Forelimb muscle (tissue), 1 donor: ENCODE measurements at regions not wholly inside any gene's neighbourhood (a gene's known extent, or its start where the extent isn't known, plus 50 kb on each side); places are given as distances from the start of the nearest gene placed in this dataset.

Source experiments
- DNase-seq: peaks from one replicate; pipeline ENCODE4 v3.0.0-alpha.2; 2013; ENCODE audit warnings: low read depth

GRCh38 chr18:24561369-24561965 lies 101.0 kb downstream of the HRH4 start:
- no peak for DNase-seq

- DNase-seq: no peak
Observed at GRCh38 chr18:24567199-24567598, 106.8 kb downstream of the HRH4 start.

GRCh38 chr18:24570716-24571115 lies 110.3 kb downstream of the HRH4 start:
- DNase-seq: no peak

DNA sequence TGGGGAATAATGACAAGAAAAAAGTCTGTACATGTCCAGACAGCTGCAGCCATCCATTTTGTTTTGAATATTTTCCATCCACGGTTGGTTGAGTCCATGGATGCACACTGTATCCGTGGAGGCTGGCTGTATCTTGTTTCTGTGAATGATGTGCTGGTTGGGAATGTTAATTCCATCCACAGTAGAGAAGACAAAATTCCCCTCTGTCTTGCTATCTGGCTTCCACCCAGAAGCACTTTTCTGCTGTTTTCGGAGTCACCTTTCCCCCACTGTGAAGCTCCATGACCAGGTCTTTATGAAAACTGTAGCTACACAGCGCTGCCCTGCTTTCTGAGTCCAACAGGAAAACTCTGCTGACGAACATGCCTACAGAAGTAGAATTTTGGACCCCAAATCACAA lies 122.3 kb downstream of the HRH4 start:
- no peak for DNase-seq

- DNase-seq: no peak
Observed at GRCh38 chr18:24584205-24584604, 123.8 kb downstream of the HRH4 start.

- DNase-seq: no peak
Observed at GRCh38 chr18:24584813-24585212, 124.4 kb downstream of the HRH4 start.

- DNase-seq: no peak
Observed at GRCh38 chr18:24585996-24586566, 125.6 kb downstream of the HRH4 start.

GRCh38 chr18:24586662-24587360 lies 126.4 kb downstream of the HRH4 start:
- DNase-seq: no peak

DNA sequence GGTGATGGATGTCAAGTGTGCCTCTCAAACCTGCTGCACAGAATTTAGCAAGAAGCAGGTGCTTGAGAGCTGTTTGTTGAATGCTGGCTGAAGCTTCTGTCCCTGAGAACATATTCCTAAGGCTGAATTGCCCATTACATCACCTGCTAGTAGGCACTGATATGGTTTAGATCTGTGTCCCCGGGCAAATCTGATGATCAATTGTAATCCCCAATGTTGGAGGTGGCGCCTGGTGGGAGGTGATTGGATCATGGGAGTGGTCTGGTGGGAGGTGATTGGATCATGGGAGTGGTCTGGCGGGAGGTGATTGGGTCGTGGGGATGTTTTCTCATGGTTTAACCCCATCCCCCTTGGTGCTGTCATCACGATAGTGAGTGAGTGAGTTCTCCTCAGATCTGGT lies 128.0 kb downstream of the HRH4 start:
- no peak for DNase-seq

DNA sequence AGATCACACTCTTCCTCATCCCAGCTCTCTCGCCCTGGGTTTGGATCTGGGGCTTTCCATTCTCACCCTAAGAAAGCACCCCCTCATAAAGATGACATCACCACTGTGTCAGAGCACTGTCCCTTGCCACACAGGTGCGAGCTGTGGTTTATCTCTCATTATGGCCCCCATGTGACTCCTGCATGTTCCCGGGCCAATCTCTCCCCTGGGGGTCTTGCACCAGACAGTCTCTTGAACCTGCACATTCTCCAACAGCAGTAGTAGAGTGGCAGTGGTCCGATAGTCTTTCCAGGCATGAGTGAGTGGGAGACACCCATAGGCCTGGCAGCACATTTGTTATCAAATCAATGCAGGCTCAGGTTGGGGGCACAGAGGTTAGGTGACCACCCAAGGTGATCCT lies 130.5 kb downstream of the HRH4 start:
- no peak for DNase-seq

- DNase-seq: no peak
Observed at GRCh38 chr18:24593401-24593800, 133.0 kb downstream of the HRH4 start.

DNA sequence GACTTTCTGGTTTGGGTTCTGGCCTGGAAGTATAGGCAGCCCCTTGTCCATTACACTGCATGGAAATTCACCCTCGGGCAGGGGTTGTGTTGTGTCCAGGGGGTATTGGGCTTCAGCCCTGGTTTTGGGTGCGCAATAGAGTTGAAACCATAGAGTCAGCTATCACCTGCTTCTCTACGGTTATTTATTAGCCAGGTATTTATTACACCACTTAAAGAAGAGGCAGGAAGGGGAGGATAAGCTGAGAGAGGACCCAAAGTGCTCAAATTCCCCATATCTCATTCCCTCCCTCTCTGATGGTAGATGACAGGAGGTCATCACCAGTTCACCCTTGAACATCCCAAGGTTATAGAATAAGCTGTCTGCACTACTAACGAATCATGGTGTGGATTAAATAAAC lies 133.4 kb downstream of the HRH4 start:
- no peak for DNase-seq

DNA sequence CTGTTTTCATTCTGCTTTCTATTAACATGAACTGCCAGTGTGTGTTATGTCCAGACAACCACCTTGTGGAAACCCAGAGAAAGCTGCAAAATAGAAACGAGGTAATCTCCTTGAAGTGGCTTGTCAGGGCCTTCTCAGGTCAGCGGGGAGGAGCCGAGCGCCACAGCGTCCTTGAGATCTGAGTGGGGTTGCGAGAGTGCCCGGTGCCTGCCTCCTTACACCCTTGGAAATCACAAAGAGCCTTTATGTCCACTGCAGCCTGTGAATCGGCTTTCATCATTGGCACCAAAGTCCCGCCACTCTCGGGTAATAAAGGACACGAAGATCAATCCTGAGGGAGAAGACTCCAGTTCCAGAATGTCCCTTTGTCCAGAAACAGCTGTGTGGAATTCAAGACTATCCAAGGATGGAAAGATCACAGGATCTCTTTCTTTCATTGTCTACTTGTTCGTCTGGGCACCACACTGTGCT lies 135.2 kb downstream of the HRH4 start:
- no peak for DNase-seq

GRCh38 chr18:24600076-24600654 lies 139.7 kb downstream of the HRH4 start:
- DNase-seq: peak; percentile 46

GRCh38 chr18:24601585-24601984 lies 141.1 kb downstream of the HRH4 start:
- DNase-seq: no peak

- DNase-seq: no peak
Observed at GRCh38 chr18:24602201-24602600, 141.8 kb downstream of the HRH4 start.

- DNase-seq: no peak
Observed at GRCh38 chr18:24603151-24603550, 142.7 kb downstream of the HRH4 start.

GRCh38 chr18:24605444-24605843 lies 145.0 kb downstream of the HRH4 start:
- DNase-seq: no peak

DNA sequence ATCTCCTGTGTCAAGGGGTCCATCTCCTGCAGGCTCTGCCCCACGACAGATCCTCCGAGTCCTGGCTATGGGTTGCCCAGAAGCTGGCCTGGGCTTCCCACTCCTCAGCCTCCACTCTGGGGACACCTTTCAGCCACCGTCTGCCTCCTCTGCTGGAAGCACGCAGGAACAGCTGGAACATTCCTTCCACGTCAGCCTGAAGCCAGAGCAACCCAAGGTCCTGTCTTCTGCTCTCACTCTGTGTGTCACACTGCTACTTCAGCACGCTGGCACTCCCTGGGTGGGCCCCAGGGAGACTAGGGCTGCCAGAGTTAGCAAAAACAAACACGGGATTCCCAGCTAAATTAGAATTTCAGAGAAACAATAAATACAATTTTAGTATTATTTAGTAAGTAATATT lies 148.8 kb downstream of the HRH4 start:
- no peak for DNase-seq

DNA sequence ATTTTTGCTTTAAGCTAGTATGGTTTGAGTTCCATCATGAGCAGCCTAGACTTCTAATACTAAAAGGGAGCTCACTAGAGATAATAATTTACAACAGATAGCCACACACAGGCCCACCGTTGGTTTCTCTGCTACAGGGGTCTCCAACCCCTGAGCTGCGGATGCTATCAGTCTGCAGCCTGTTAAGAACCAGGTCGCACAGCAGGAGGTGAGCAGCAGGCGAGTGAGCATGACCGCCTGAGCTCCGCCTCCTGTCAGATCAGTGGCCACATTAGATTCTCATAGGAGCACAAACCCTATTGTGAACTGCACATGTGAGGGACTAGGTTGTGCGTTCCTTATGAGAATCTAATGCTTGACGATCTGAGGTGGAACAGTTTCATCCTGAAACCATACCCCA lies 150.6 kb downstream of the HRH4 start:
- no peak for DNase-seq

GRCh38 chr18:24613896-24614640 lies 153.6 kb downstream of the HRH4 start:
- DNase-seq: no peak

DNA sequence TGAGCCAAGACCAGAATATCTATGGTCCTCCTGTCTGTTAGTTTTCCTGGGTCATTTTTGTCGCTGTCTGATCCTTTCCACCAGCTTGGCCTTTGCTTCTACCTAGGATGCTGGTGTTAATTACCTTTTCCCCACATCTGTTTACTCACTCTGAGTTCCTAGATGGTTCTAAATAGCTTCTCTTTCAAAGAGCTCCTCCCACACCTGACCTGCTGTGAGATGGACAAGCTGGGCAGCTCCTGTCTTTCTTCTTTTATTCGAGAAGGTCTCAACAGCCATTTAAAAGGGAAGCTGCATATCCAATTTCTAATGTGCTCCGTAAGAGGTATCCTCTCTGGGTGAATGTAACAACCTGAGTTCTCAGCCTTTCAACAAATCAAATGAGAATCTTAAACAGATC lies 156.2 kb downstream of the HRH4 start:
- DNase-seq: no peak
